Heart left ventricle (tissue), 13 donors: ENCODE measurements at regions not wholly inside any gene's neighbourhood (a gene's known extent, or its start where the extent isn't known, plus 50 kb on each side); places are given as distances from the start of the nearest gene placed in this dataset.

Experiments used
- POLR2A ChIP-seq, 2 donors: fragments of 450-650 bp; IDR thresholded peaks; one replicate each; pipeline ENCODE4 v1.6.1; 2017; ENCODE audit warnings: antibody characterized with exemption in 2 of 2, mild to moderate bottlenecking in 2 of 2, moderate library complexity in 2 of 2
- TF ChIP-seq, protein P1 (sequence below), 12 donors: fragments of 200-600 bp; sonication (generic) in 4 of 12; IDR thresholded peaks; one replicate each; pipeline versions ENCODE4 v1.5.0 to v1.8.0; 2018 to 2022; ENCODE audit warnings: antibody characterized with exemption in 12 of 12, mild to moderate bottlenecking in 5 of 12
- donor health status: ischemic (EF 13 %, LVEDD 7.1; RV severe dilation, severe dysfunction).
- donor health status: DM: no; HTN: yes; CAD: no.
- donor health status: DM: no; HTN: no; CAD: no.
- donor health status: ischemic (EF 25% LVEDD 6.9; RV normal size, moderate dysfunction).
- donor health status: ischemic (EF 25% LVEDD 5.7; RV mildly dilated, moderate dysfunction).
- donor health status: ischemic (EF 35%, LVEDD 5.7; RV mildly dilated, moderate dysfunction).
- donor health status: nonischemic (EF 11% LVEDD 7.7; RV severe dilation, severe dysfunction).
- donor health status: DM: yes; HTN: yes; CAD: no.
- donor health status: PGD.
- donor health status: ischemic (EF 29% LVEDD 5.4; RV normal size, mild dysfunction).
- donor health status: nonischemic (EF 23%, LVEDD 6.1; RV moderate dilation, normal function).

DNA sequence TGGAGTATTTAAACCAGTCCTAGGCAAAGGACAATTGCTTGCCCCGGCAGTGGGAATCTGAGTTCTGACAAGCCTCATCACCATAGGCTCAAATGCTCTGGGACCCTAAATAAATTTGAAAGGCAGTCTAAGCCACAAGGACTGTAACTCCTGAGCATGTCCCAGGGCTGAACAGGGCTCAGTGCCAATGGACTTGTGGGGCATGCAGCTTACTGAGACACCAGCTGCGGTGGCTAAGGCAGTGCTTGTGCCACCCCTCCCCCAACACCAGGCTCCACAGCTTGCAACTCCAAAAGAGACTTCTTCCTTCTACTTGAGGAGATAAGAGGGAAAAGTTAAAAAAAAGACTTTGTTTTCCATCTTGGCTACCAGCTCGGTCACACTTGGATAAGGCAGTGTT is 289.7 kb upstream of the DCBLD2 start:
- TF ChIP-seq, protein P1, sequence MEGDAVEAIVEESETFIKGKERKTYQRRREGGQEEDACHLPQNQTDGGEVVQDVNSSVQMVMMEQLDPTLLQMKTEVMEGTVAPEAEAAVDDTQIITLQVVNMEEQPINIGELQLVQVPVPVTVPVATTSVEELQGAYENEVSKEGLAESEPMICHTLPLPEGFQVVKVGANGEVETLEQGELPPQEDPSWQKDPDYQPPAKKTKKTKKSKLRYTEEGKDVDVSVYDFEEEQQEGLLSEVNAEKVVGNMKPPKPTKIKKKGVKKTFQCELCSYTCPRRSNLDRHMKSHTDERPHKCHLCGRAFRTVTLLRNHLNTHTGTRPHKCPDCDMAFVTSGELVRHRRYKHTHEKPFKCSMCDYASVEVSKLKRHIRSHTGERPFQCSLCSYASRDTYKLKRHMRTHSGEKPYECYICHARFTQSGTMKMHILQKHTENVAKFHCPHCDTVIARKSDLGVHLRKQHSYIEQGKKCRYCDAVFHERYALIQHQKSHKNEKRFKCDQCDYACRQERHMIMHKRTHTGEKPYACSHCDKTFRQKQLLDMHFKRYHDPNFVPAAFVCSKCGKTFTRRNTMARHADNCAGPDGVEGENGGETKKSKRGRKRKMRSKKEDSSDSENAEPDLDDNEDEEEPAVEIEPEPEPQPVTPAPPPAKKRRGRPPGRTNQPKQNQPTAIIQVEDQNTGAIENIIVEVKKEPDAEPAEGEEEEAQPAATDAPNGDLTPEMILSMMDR (IDR thresholded peaks at IDR 0.05): no peak
- TF ChIP-seq POLR2A (IDR thresholded peaks at IDR 0.05): no peak
